ENCODE measurements at regions not wholly inside any gene's neighbourhood (a gene's known extent, or its start where the extent isn't known, plus 50 kb on each side); places are given as distances from the start of the nearest gene placed in this dataset.
"Not testable (repeated sequence)": the region's sequence is repeated elsewhere in the genome, so short reads cannot be mapped to it uniquely, and the experiment has no call there.

GRCh38 chrX:7372825-7373525 is 225.0 kb upstream of the PUDP start:
- peak; percentile 76 for DNase-seq

DNA sequence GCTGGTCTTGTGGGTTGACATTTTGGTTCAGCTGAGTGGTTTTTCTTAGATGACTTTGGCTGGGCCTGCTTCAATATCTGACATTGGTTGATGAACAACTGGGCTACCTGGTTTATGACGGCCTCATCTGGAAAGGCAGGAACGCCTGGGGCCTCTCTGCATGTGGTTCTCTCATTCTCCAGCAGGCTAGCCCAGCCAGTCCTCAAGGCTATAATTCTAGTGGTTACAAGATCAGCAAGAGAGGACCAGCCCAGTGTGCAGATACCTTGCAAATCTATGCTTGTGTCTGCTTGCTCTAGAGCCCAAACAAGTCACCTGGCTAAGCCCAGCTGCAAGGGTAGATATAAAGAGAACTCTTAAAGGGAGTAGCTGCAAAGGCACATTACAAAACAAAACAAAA is 214.2 kb upstream of the PUDP start:
- no peak for DNase-seq

DNA sequence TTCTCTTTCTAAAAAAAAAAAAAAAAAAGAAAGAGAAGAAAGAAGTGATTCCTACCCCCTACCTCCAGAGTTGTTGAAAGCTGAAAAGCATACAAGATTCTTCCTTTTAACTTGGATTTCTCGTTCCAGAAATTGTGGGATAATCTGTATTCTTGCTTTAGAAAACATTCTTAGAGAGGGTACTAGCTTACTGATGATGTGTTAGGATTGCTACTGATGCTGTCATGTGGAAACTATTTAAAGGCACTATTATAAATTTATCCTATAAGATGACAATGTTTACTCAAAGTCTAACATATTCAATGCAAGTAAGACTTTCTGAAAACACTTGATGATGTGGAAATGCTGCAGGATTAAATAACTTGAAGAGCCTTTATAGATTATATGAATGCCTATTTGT is 204.0 kb upstream of the PUDP start:
- DNase-seq: peak; percentile 22

- DNase-seq: no peak
Observed at GRCh38 chrX:7347465-7347864, 199.5 kb upstream of the PUDP start.

GRCh38 chrX:7346021-7346420 is 198.1 kb upstream of the PUDP start:
- DNase-seq: peak; percentile 68

- no peak for DNase-seq
Observed at GRCh38 chrX:7343181-7343580, 195.2 kb upstream of the PUDP start.

GRCh38 chrX:7335816-7336362 is 187.9 kb upstream of the PUDP start:
- DNase-seq: not testable (repeated sequence)

DNA sequence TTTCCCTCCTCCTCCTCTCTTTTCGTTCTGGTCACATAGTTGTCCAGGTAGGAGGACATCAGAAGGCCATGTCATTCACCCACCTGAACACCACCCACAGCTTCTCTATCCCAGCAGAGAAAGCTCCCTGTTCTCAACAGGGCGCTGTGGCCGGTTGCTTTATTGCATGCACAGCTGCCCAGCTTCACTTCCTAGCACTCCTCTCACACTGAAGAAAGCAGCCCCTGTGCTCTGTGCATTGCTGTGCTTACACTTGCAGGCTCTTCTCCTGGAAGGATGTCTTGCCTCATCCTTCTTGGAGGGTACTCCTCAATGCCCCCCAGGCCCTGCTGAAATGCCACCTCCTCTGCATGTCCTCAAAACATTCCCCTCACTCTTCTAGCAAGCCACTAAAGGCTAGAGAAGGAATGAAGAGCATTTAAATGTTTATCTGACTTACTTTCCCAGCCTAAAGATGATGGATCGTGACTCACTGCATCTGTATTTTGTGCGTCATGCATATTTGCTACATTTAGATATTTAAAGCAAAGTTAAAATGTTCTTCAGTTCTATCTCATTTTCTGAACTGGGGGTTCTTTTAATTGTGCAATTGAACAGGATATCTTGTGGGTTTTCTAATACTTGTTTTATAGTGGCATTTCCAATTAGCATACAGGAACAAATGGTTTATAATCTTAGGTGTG is 186.4 kb upstream of the PUDP start:
- DNase-seq: peak; percentile 86

- DNase-seq: peak; percentile 85
Observed at GRCh38 chrX:7330971-7331746, 183.2 kb upstream of the PUDP start.

DNA sequence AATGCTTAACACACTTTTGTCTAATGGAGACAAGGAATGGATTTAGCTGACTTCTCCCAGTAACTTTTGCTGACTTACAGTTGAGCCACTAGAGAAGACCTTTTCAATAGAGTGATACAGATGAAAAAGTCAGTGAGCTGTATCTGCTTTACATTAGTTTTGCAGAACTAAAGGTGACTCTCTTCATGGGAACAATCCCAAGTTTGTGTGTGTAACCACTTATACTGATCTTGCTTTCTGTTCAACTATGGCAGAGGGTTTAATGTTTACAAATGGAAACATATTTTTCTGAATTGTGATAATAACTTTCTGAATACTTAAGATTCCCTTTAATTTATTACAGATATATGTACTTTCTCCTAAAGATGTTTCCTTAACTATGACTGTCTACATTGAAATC is 182.6 kb upstream of the PUDP start:
- no peak for DNase-seq

- DNase-seq: no peak
Observed at GRCh38 chrX:7318661-7319060, 170.7 kb upstream of the PUDP start.

DNA sequence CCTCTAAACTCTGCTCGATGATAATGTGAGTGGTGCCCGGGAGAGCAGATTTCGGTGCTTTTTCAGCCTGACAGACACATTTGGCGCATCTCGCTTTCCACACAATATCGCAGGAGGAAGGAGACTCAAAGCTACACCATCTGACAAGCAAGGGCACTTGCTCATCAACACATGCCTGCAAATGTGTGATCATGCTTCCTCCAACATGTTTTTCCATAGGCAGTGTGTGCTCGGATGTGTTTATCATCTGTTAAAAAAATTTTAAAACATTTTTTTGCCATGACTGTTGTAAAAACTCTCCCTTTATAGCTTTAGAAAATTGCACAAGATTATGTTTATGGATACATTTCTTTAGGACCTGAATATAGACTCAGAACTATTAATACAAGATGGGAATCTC is 170.3 kb upstream of the PUDP start:
- DNase-seq: peak; percentile 69

- DNase-seq: peak; percentile 83
Observed at GRCh38 chrX:7316887-7317286, 168.9 kb upstream of the PUDP start.

GRCh38 chrX:7316280-7316679 is 168.3 kb upstream of the PUDP start:
- DNase-seq: peak; percentile 69

DNA sequence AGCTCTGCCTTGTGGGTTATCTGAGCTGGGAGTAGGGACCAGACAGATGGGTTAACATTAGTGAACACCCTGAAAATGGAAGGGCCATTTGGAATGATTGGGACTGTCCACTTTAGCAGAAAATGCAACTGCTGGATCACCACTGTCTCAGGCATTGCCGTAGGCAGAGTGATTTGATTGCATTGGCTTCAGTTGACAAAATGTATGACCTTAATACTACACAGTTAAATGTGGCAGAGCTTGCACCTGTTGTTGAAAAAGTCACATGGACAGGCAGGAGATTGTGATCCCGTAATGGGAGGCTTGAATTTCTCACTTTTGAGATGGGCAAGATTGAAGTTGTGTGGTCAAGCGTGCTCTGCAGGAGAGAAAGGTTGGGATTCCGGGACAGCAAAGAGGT is 166.5 kb upstream of the PUDP start:
- no peak for DNase-seq

- no peak for DNase-seq
Observed at GRCh38 chrX:7307720-7308119, 159.8 kb upstream of the PUDP start.

DNA sequence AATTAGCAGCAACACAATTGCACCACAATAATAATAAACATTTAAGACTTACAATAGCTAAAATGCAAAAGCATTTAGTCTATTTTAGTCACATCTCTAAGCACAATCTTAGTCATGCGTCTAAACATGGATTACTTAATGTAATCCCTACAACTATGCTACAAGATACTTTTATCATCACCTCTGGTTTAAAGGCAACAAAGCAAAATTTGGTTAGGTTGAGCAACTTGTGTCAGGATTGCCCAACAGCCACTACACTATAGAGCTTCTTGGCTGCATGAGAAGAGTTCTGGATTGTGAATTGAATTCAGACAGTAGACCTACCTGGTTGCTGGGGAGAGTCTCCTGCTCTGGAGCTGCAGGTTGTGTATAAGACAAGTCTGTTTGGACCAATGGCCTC is 146.5 kb upstream of the PUDP start:
- DNase-seq: peak; percentile 45

- peak; percentile 1 for DNase-seq
Observed at GRCh38 chrX:7286168-7286837, 138.3 kb upstream of the PUDP start.

DNA sequence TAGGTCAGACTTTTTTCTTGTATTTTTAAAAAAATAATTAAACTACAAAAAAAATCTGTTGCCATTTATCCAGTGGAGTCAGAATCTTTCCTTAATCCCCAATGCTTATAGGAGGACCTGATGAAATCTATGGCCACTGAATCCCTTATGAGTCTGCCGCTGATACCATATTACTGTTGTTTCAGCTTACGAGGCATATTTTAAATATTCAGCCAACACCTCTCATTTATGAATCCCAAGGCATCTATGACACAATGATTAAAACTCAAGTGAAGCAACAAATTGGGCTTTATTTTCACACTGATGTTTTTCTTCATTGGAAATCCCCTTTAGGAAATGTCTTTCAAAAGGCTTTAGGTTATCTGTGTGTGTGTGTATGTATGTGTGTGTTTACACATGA is 137.8 kb upstream of the PUDP start:
- no peak for DNase-seq

- no peak for DNase-seq
Observed at GRCh38 chrX:7283741-7284140, 135.8 kb upstream of the PUDP start.

GRCh38 chrX:7280520-7280919 is 132.6 kb upstream of the PUDP start:
- DNase-seq: no peak

GRCh38 chrX:7272346-7272745 is 124.4 kb upstream of the PUDP start:
- no peak for DNase-seq

DNA sequence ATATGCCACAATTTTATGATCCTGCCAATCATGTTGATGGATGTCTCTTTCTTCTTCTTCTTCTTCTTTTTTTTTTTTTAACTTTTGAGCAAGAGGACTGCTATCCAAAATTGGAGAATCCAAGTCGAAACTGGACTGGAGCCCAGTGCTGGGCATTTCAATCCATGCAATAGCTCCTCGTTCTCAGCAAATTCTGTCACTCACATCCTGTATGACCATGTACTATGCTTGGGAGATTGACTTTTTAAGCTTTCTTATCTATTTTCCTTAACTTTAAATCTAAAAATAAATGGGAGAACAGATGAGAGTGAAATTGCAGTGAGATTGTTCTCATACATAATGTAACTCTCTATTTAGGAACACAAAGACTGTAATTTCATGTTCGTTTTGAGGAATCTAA is 123.0 kb upstream of the PUDP start:
- no peak for DNase-seq
